ENCODE measurements at regions not wholly inside any gene's neighbourhood (a gene's known extent, or its start where the extent isn't known, plus 50 kb on each side); places are given as distances from the start of the nearest gene placed in this dataset.
"Not testable (repeated sequence)": the region's sequence is repeated elsewhere in the genome, so short reads cannot be mapped to it uniquely, and the experiment has no call there.

GRCh38 chr6:165173484-165173883 is 135.9 kb downstream of the C6orf118 start:
- DNase-seq, result no peak

- DNase-seq, result no peak
Measured at GRCh38 chr6:165167861-165168260, 141.5 kb downstream of the C6orf118 start.

GRCh38 chr6:165167311-165167710 is 142.1 kb downstream of the C6orf118 start:
- DNase-seq, result no peak

GRCh38 chr6:165163519-165163918 is 145.9 kb downstream of the C6orf118 start:
- DNase-seq, result no peak

GRCh38 chr6:165159460-165159859 is 149.9 kb downstream of the C6orf118 start:
- no peak for DNase-seq

GRCh38 chr6:165146456-165146855 is 162.9 kb downstream of the C6orf118 start:
- DNase-seq, result peak in 21 of 51 donors; percentile 2 to 62 (median 16)

- no peak for DNase-seq
Measured at GRCh38 chr6:165135889-165136288, 173.5 kb downstream of the C6orf118 start.

- DNase-seq, result no peak
Measured at GRCh38 chr6:165129086-165129485, 180.3 kb downstream of the C6orf118 start.

- DNase-seq, result not testable (repeated sequence)
Measured at GRCh38 chr6:165127743-165128142, 181.7 kb downstream of the C6orf118 start.

- DNase-seq, result not testable (repeated sequence)
Measured at GRCh38 chr6:165124681-165125080, 184.7 kb downstream of the C6orf118 start.

- DNase-seq, result peak in 1 of 51 donors; percentile 8
Measured at GRCh38 chr6:165119231-165120020, 190.0 kb downstream of the C6orf118 start.

- DNase-seq, result no peak
Measured at GRCh38 chr6:165118736-165119135, 190.7 kb downstream of the C6orf118 start.

- no peak for DNase-seq
Measured at GRCh38 chr6:165117806-165118205, 191.6 kb downstream of the C6orf118 start.

GRCh38 chr6:165117121-165117520 is 192.3 kb downstream of the C6orf118 start:
- no peak for DNase-seq

- DNase-seq, result no peak
Measured at GRCh38 chr6:165110860-165111259, 198.5 kb downstream of the C6orf118 start.

- DNase-seq, result no peak
Measured at GRCh38 chr6:165109011-165109410, 200.4 kb downstream of the C6orf118 start.

- no peak for DNase-seq
Measured at GRCh38 chr6:165106261-165106660, 203.1 kb downstream of the C6orf118 start.

GRCh38 chr6:165098165-165098564 is 211.2 kb downstream of the C6orf118 start:
- no peak for DNase-seq

GRCh38 chr6:165096868-165097267 is 212.5 kb downstream of the C6orf118 start:
- no peak for DNase-seq

- no peak for DNase-seq
Measured at GRCh38 chr6:165096209-165096608, 213.2 kb downstream of the C6orf118 start.

- no peak for DNase-seq
Measured at GRCh38 chr6:165092881-165093595, 216.4 kb downstream of the C6orf118 start.

GRCh38 chr6:165091121-165091785 is 218.2 kb downstream of the C6orf118 start:
- no peak for DNase-seq

Data from hypothalamus (tissue), 51 donors.